Peyer's patch (tissue), 4 donors: ENCODE measurements at regions not wholly inside any gene's neighbourhood (a gene's known extent, or its start where the extent isn't known, plus 50 kb on each side); places are given as distances from the start of the nearest gene placed in this dataset.

Experiments
- POLR2A ChIP-seq, 2 donors: fragments of 450-650 bp; IDR thresholded peaks; one replicate each; pipeline ENCODE4 v1.5.1; 2017; ENCODE audit warnings: antibody characterized with exemption in 2 of 2, mild to moderate bottlenecking in 2 of 2, moderate library complexity in 2 of 2
- TF ChIP-seq, protein P1 (sequence below), 6 experiments: fragments of 450-650 bp in 4 of 6; fragments of 200-600 bp in 2 of 6; sonication (generic) in 1 of 6; IDR thresholded peaks; one replicate each; pipeline ENCODE4 v1.5.1; 2017 to 2019; ENCODE audit warnings: antibody characterized with exemption in 6 of 6, mild to moderate bottlenecking in 3 of 6, moderate library complexity in 1 of 6

DNA sequence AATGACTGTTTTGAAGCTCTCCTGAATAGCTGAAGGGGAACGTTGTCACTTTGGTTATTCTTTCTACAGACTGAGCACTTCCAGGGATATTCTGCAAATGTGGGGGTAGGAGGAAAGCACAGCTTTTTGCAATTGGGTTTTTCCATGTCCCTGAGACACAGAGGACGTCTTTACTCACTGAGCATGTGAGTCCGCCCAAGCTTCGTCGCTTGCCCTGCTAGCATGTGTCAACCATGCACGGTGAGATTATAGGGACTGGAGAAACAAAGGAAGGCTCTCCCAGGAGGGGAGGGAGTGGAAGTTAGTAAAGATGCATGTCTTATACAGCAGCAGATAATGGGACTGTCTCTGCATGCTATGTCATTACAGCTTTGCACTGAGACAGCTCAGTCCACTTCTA is 111.5 kb upstream of the SFRP2 start:
- TF ChIP-seq, protein P1, sequence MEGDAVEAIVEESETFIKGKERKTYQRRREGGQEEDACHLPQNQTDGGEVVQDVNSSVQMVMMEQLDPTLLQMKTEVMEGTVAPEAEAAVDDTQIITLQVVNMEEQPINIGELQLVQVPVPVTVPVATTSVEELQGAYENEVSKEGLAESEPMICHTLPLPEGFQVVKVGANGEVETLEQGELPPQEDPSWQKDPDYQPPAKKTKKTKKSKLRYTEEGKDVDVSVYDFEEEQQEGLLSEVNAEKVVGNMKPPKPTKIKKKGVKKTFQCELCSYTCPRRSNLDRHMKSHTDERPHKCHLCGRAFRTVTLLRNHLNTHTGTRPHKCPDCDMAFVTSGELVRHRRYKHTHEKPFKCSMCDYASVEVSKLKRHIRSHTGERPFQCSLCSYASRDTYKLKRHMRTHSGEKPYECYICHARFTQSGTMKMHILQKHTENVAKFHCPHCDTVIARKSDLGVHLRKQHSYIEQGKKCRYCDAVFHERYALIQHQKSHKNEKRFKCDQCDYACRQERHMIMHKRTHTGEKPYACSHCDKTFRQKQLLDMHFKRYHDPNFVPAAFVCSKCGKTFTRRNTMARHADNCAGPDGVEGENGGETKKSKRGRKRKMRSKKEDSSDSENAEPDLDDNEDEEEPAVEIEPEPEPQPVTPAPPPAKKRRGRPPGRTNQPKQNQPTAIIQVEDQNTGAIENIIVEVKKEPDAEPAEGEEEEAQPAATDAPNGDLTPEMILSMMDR (IDR thresholded peaks at IDR 0.05): no peak
- no peak for TF ChIP-seq POLR2A (IDR thresholded peaks at IDR 0.05)
